Activated naive CD4-positive, alpha-beta T cell treated with anti-CD3 and anti-CD28 coated beads, Interleukin-2, amount 50 U/mL, for 72 hours (primary cell): ENCODE measurements at regions not wholly inside any gene's neighbourhood (a gene's known extent, or its start where the extent isn't known, plus 50 kb on each side); places are given as distances from the start of the nearest gene placed in this dataset.
A peak's percentile ranks its signal among the peaks of the same experiment; 100 is the strongest.

Experiments
- ATAC-seq, 2 donors: fragments of 150-1000 bp; cut with Tn5 transposase; 2 replicates each; pipeline ENCODE4 v1.10.0; 2021; ENCODE audit warnings: mild to moderate bottlenecking in 2 of 2, moderate library complexity in 2 of 2
- DNase-seq, 2 donors: peaks; one replicate each; pipeline ENCODE4 v3.0.0; 2021 to 2022; ENCODE audit warnings: low spot score in 2 of 2
- H3K27ac Mint-ChIP-seq, 2 donors: one replicate each; pipeline ENCODE4 v1.8.0; 2022; ENCODE audit warnings: mild to moderate bottlenecking in 2 of 2, mixed read lengths in 2 of 2
- H3K36me3 Mint-ChIP-seq, 2 donors: one replicate each; pipeline ENCODE4 v1.8.0; 2022; ENCODE audit warnings: mixed read lengths in 2 of 2
- H3K9me3 Mint-ChIP-seq, 2 donors: one replicate each; pipeline ENCODE4 v1.8.0; 2022; ENCODE audit warnings: mixed read lengths in 2 of 2

GRCh38 chr17:77473615-77474226 lies 333.0 kb downstream of the SEC14L1 start:
- DNase-seq (peak in 1 of 2 donors; percentile 54), ATAC-seq (peak; percentile 26 to 65)
- Mint-ChIP-seq H3K36me3 (peaks cover 24 to 44% of the 10 kb centered on the region in 2 donors), H3K27ac (peak overlapping the region; percentile 79 to 88), H3K9me3 (peaks cover 9 to 15% of the 10 kb centered on the region in 2 donors)

- DNase-seq: no peak
- ATAC-seq: no peak
- H3K9me3 Mint-ChIP-seq: peaks cover 9 to 11% of the 10 kb centered on the region in 2 donors
- H3K36me3 Mint-ChIP-seq: peaks cover 17 to 37% of the 10 kb centered on the region in 2 donors
- peak overlapping the region; percentile 79 to 88 for H3K27ac Mint-ChIP-seq
Measured at GRCh38 chr17:77474292-77474988, 333.7 kb downstream of the SEC14L1 start.

- Mint-ChIP-seq H3K36me3 (peaks cover 8 to 28% of the 10 kb centered on the region in 2 donors), H3K9me3 (peaks cover 2 to 4% of the 10 kb centered on the region in 2 donors), H3K27ac (peak overlapping the region; percentile 88 to 92)
- peak; percentile 46 to 80 for ATAC-seq
- DNase-seq: peak; percentile 59 to 83
Measured at GRCh38 chr17:77475016-77475976, 334.5 kb downstream of the SEC14L1 start.

- DNase-seq: no peak
- peak overlapping the region; percentile 88 to 92 for H3K27ac Mint-ChIP-seq
- peaks cover 7 to 21% of the 10 kb centered on the region in 2 donors for H3K36me3 Mint-ChIP-seq
- H3K9me3 Mint-ChIP-seq: no peaks in the 10 kb centered on the region
- no peak for ATAC-seq
Measured at GRCh38 chr17:77476006-77476405, 335.2 kb downstream of the SEC14L1 start.

- ATAC-seq (no peak), DNase-seq (no peak)
- no peaks in the 10 kb centered on the region for H3K9me3 Mint-ChIP-seq
- peaks cover 7 to 25% of the 10 kb centered on the region in 2 donors for H3K36me3 Mint-ChIP-seq
- H3K27ac Mint-ChIP-seq: no peak overlapping the region
Measured at GRCh38 chr17:77476498-77476897, 335.7 kb downstream of the SEC14L1 start.

GRCh38 chr17:77476931-77477805 lies 336.4 kb downstream of the SEC14L1 start:
- peak overlapping the region; percentile 53 to 57 for H3K27ac Mint-ChIP-seq
- DNase-seq (no peak), ATAC-seq (no peak)
- H3K36me3 Mint-ChIP-seq: peaks cover 7 to 31% of the 10 kb centered on the region in 2 donors
- H3K9me3 Mint-ChIP-seq: no peaks in the 10 kb centered on the region

GRCh38 chr17:77478281-77478680 lies 337.5 kb downstream of the SEC14L1 start:
- H3K9me3 Mint-ChIP-seq: no peaks in the 10 kb centered on the region
- H3K27ac Mint-ChIP-seq: peak overlapping the region in 1 of 2 donors; percentile 42
- ATAC-seq (no peak), DNase-seq (no peak)
- H3K36me3 Mint-ChIP-seq: peaks cover 7 to 31% of the 10 kb centered on the region in 2 donors

- Mint-ChIP-seq H3K27ac (peak overlapping the region; percentile 42 to 60), H3K36me3 (peaks cover 7 to 31% of the 10 kb centered on the region in 2 donors), H3K9me3 (no peaks in the 10 kb centered on the region)
- ATAC-seq (no peak), DNase-seq (no peak)
Measured at GRCh38 chr17:77478899-77479298, 338.1 kb downstream of the SEC14L1 start.

GRCh38 chr17:77479372-77480198 lies 338.8 kb downstream of the SEC14L1 start:
- no peak for DNase-seq
- ATAC-seq: no peak
- Mint-ChIP-seq H3K27ac (peak overlapping the region; percentile 65 to 81), H3K36me3 (peaks cover 7 to 31% of the 10 kb centered on the region in 2 donors), H3K9me3 (no peaks in the 10 kb centered on the region)

- ATAC-seq (no peak), DNase-seq (no peak)
- Mint-ChIP-seq H3K36me3 (peaks cover 5 to 27% of the 10 kb centered on the region in 2 donors), H3K27ac (peak overlapping the region; percentile 65 to 81), H3K9me3 (no peaks in the 10 kb centered on the region)
Measured at GRCh38 chr17:77480199-77480508, 339.4 kb downstream of the SEC14L1 start.

GRCh38 chr17:77480509-77481215 lies 339.9 kb downstream of the SEC14L1 start:
- H3K27ac Mint-ChIP-seq: no peak overlapping the region
- H3K36me3 Mint-ChIP-seq: peaks cover 0 to 22% of the 10 kb centered on the region in 2 donors
- DNase-seq: no peak
- no peaks in the 10 kb centered on the region for H3K9me3 Mint-ChIP-seq
- peak in 1 of 2 donors; percentile 12 for ATAC-seq

GRCh38 chr17:77481476-77482374 lies 341.0 kb downstream of the SEC14L1 start:
- no peak for DNase-seq
- Mint-ChIP-seq H3K36me3 (peaks cover 0 to 22% of the 10 kb centered on the region in 2 donors), H3K9me3 (no peaks in the 10 kb centered on the region), H3K27ac (peak overlapping the region; percentile 32 to 88)
- ATAC-seq: no peak

GRCh38 chr17:77482375-77483127 lies 341.8 kb downstream of the SEC14L1 start:
- Mint-ChIP-seq H3K9me3 (no peaks in the 10 kb centered on the region), H3K27ac (no peak overlapping the region), H3K36me3 (peaks cover 0 to 14% of the 10 kb centered on the region in 2 donors)
- no peak for ATAC-seq
- DNase-seq: no peak
